CD4-positive, CD25-positive, alpha-beta regulatory T cell (primary cell): ENCODE measurements at regions not wholly inside any gene's neighbourhood (a gene's known extent, or its start where the extent isn't known, plus 50 kb on each side); places are given as distances from the start of the nearest gene placed in this dataset.
A peak's percentile ranks its signal among the peaks of the same experiment; 100 is the strongest.
"Not testable (repeated sequence)": the region's sequence is repeated elsewhere in the genome, so short reads cannot be mapped to it uniquely, and the experiment has no call there.

Source experiments
- ATAC-seq, 2 donors: fragments of 150-1000 bp; cut with Tn5 transposase; one replicate each; pipeline ENCODE4 v1.10.0; 2021; ENCODE audit warnings: low read depth in 2 of 2, moderate number of reproducible peaks in 2 of 2, moderate library complexity in 1 of 2
- DNase-seq, 3 donors: peaks; one replicate each; pipeline versions ENCODE4 v3.0.0 to v3.0.0-alpha.2; 2012 to 2022; ENCODE audit warnings: mixed read lengths in 1 of 3
- H3K27ac ChIP-seq: one replicate; pipeline ENCODE4 v1.7.0; 2013; ENCODE audit warnings: mild to moderate bottlenecking, low read length; ENCODE audit not compliant: insufficient read depth, poor library complexity, severe bottlenecking
- H3K27me3 ChIP-seq: one replicate; pipeline ENCODE4 v1.7.0; 2013; ENCODE audit warnings: low read length; ENCODE audit not compliant: control insufficient read depth, insufficient read depth
- H3K36me3 ChIP-seq: one replicate; pipeline ENCODE4 v1.7.0; 2013; ENCODE audit warnings: mild to moderate bottlenecking, low read length, moderate library complexity; ENCODE audit not compliant: control insufficient read depth, insufficient read depth
- H3K4me1 ChIP-seq: 2 replicates; pipeline ENCODE4 v1.7.0; 2013; ENCODE audit warnings: mild to moderate bottlenecking, low read length; ENCODE audit not compliant: insufficient read depth, control insufficient read depth, poor library complexity, severe bottlenecking
- H3K4me3 ChIP-seq: one replicate; pipeline ENCODE4 v1.7.0; 2013; ENCODE audit warnings: low read depth, mild to moderate bottlenecking, low read length, moderate library complexity
- H3K9me3 ChIP-seq, 2 experiments: 1 replicate in 1 of 2; 2 replicates in 1 of 2; pipeline ENCODE4 v1.7.0; 2013; ENCODE audit warnings: low read length in 2 of 2, mild to moderate bottlenecking in 1 of 2, moderate library complexity in 1 of 2; ENCODE audit not compliant: control insufficient read depth in 2 of 2
- H3K27ac Mint-ChIP-seq, 3 donors: one replicate each; pipeline ENCODE4 v1.8.0; 2020 to 2022; ENCODE audit warnings: mild to moderate bottlenecking in 3 of 3, mixed read lengths in 3 of 3, moderate library complexity in 2 of 3
- H3K27me3 Mint-ChIP-seq: one replicate; pipeline ENCODE4 v1.8.0; 2022; ENCODE audit warnings: mild to moderate bottlenecking, mixed read lengths
- H3K36me3 Mint-ChIP-seq: one replicate; pipeline ENCODE4 v1.8.0; 2020; ENCODE audit warnings: mixed read lengths
- H3K4me1 Mint-ChIP-seq, 4 donors: one replicate each; pipeline ENCODE4 v1.8.0; 2020 to 2022; ENCODE audit warnings: mixed read lengths in 4 of 4, mild to moderate bottlenecking in 1 of 4
- H3K4me3 Mint-ChIP-seq, 4 donors: one replicate each; pipeline ENCODE4 v1.8.0; 2020 to 2022; ENCODE audit warnings: mild to moderate bottlenecking in 4 of 4, mixed read lengths in 4 of 4, moderate library complexity in 3 of 4
- H3K9me3 Mint-ChIP-seq, 7 donors: one replicate each; pipeline ENCODE4 v1.8.0; 2020 to 2022; ENCODE audit warnings: mixed read lengths in 7 of 7, mild to moderate bottlenecking in 3 of 7, moderate library complexity in 2 of 7

DNA sequence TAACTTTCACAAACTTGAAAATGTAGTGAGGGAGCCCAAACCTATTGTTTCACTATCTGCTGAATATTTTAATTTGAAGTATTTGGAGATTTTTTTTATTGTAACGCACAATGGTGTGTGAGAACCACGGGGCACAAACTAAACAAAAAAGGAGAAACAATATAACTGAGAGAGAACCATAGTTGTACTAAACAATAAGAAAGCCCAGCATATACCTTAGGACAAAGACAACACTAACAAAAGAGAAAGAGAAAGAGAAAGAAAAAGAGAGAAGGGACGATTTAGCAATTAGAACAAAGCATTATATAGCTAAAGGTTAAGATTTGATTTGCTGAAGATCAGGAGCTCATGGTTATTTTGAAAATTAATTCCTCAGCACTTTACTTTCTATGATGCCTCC, 906.0 kb upstream of the NXPH2 start:
- no peak overlapping the region for H3K4me3 Mint-ChIP-seq
- no peak overlapping the region for H3K27ac Mint-ChIP-seq
- Histone ChIP-seq H3K36me3 (no peaks in the 10 kb centered on the region), H3K4me3 (no peak overlapping the region), H3K27ac (no peak overlapping the region), H3K9me3 (no peaks in the 10 kb centered on the region), H3K4me1 (no peaks in the 10 kb centered on the region), H3K27me3 (no peaks in the 10 kb centered on the region)
- H3K27me3 Mint-ChIP-seq, result no peaks in the 10 kb centered on the region
- H3K4me1 Mint-ChIP-seq, result no peaks in the 10 kb centered on the region
- no peak for DNase-seq
- no peaks in the 10 kb centered on the region for H3K36me3 Mint-ChIP-seq
- peaks cover 3 to 15% (median 6%) of the 10 kb centered on the region in 7 donors for H3K9me3 Mint-ChIP-seq
- no peak for ATAC-seq

DNA sequence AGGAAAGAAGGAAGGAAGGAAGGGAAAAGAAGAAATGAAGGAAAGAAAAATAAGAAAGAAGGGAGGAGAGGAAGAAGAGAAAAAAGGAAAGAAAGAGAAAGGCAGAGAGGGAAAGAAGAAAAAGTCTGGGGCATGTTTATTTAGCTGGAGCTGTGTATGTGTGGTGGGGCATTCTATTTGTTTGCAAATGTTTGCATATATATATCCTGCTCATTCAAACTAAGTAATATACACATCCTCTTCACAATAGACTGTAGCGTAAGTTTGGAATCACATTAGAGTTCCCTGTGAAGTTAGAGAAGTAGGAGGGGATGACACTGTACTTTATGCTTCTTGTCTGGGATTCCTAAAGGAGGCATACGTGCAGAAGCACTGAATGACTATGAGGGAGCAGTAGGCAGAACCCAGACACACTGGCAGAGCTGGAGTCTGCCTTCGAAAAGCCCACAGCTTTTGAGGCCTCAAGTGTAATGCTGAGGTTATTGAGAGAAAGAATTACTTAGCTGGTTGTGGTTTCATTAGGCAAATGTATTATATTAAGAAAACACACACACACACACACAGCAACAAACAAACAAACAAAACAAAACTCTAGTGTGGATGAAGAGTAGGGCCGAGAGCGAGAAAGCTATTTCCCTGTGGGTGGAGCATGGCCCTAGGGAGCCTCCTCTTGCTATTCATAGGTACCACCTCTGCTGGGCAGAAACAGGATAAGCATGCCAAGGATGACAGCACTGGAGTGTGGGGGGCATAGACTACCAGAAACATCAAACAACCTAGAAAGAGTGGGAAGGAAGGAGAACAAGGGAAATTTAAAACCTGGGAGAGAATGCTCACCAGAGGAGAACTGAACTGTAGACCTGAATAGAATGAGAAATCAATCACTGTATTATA, 905.1 kb upstream of the NXPH2 start:
- Histone ChIP-seq H3K4me1 (no peaks in the 10 kb centered on the region), H3K4me3 (no peak overlapping the region), H3K36me3 (no peaks in the 10 kb centered on the region), H3K27me3 (no peaks in the 10 kb centered on the region), H3K27ac (no peak overlapping the region), H3K9me3 (no peaks in the 10 kb centered on the region)
- no peak for ATAC-seq
- DNase-seq, result no peak
- H3K4me3 Mint-ChIP-seq, result no peak overlapping the region
- H3K9me3 Mint-ChIP-seq, result peaks cover 3 to 17% (median 5%) of the 10 kb centered on the region in 7 donors
- no peaks in the 10 kb centered on the region for H3K27me3 Mint-ChIP-seq
- H3K4me1 Mint-ChIP-seq, result no peaks in the 10 kb centered on the region
- no peak overlapping the region for H3K27ac Mint-ChIP-seq
- H3K36me3 Mint-ChIP-seq, result no peaks in the 10 kb centered on the region

DNA sequence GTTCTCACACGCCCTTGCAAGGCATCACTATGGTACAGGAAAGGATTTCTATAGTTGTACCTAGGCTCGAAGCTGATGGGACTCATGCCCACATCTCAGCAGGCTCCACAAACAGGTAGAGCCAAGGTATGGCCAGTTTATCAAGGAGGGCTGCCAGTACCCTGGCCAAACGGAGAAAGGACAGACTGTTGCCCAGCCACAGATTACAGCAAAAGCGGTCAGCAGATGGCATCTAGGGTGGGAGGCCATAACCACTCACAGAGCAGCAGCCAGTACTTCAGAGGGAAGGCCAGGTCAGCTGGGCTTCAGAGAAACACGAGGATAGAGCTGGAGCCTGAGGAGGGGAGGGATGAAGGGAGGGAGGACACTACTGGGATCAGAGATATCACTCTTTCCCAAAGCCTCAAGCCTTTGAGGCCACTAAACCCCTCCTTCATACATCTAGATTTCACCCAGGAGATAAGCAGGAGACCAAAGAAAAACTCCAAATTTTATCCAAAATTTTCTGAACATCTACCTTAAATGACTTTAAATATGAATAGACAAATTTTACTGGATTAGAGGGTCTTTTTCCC, 904.2 kb upstream of the NXPH2 start:
- Mint-ChIP-seq H3K27me3 (no peaks in the 10 kb centered on the region), H3K4me1 (no peaks in the 10 kb centered on the region), H3K36me3 (no peaks in the 10 kb centered on the region), H3K4me3 (no peak overlapping the region), H3K27ac (peak overlapping the region in 1 of 3 donors; percentile 74), H3K9me3 (peaks cover 3 to 23% (median 5%) of the 10 kb centered on the region in 7 donors)
- Histone ChIP-seq H3K4me1 (no peaks in the 10 kb centered on the region), H3K9me3 (no peaks in the 10 kb centered on the region), H3K27ac (no peak overlapping the region), H3K27me3 (no peaks in the 10 kb centered on the region), H3K4me3 (no peak overlapping the region), H3K36me3 (no peaks in the 10 kb centered on the region)
- ATAC-seq (no peak), DNase-seq (no peak)

DNA sequence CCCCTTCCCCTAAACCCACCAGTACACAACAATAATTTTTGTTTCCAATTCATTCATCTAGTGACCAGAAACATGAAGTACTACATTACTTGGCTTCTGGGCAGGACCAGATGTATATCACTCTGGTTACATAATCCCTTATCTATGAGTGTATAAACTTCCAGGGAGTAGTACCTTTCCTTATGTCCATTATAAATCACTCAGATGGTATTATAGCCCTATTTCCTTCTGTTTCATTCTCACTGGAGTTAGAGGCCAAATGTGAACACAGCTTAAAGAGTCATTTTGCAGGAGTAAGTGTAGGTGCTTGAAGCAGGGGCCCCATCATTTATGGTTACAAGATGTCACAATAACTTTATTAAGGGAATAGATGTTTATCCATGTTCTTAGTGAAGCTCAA, 894.4 kb upstream of the NXPH2 start:
- Mint-ChIP-seq H3K4me3 (no peak overlapping the region), H3K9me3 (peaks cover 0 to 15% (median 0%) of the 10 kb centered on the region in 7 donors), H3K27me3 (no peaks in the 10 kb centered on the region), H3K4me1 (no peaks in the 10 kb centered on the region), H3K36me3 (no peaks in the 10 kb centered on the region), H3K27ac (no peak overlapping the region)
- ATAC-seq (no peak), DNase-seq (no peak)
- no peak overlapping the region for H3K27ac ChIP-seq
- peaks cover 3 to 8% of the 10 kb centered on the region in 2 experiments for H3K9me3 ChIP-seq
- H3K4me1 ChIP-seq, result no peaks in the 10 kb centered on the region
- no peak overlapping the region for H3K4me3 ChIP-seq
- no peaks in the 10 kb centered on the region for H3K36me3 ChIP-seq
- no peaks in the 10 kb centered on the region for H3K27me3 ChIP-seq

DNA sequence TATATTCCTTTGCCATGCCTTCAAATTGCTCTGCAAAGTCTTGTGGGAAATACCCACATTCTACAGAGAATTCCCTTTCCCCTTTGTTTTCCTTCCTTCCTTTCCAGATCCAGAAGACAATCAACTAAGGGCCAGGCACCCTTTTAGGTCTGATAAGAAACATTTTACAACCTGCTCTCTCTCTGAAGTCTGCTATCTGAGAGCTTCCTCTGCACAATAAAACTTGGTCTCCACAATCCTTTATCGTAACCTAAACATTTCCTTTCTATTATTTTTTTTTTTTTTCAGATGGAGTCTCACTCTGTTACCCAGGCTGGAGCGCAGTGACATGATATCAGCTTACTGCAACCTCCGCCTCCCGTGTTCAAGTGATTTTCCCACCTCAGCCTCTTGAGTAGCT, 893.3 kb upstream of the NXPH2 start:
- H3K27ac Mint-ChIP-seq, ATAC-seq, H3K4me1 Mint-ChIP-seq, H3K4me3 Mint-ChIP-seq, H3K36me3 Mint-ChIP-seq, DNase-seq, H3K9me3 ChIP-seq, H3K4me3 ChIP-seq, H3K27me3 Mint-ChIP-seq, H3K27ac ChIP-seq, H3K4me1 ChIP-seq, H3K36me3 ChIP-seq, H3K27me3 ChIP-seq: not testable (repeated sequence)
- peaks cover 0 to 13% (median 2%) of the 10 kb centered on the region in 7 donors for H3K9me3 Mint-ChIP-seq

DNA sequence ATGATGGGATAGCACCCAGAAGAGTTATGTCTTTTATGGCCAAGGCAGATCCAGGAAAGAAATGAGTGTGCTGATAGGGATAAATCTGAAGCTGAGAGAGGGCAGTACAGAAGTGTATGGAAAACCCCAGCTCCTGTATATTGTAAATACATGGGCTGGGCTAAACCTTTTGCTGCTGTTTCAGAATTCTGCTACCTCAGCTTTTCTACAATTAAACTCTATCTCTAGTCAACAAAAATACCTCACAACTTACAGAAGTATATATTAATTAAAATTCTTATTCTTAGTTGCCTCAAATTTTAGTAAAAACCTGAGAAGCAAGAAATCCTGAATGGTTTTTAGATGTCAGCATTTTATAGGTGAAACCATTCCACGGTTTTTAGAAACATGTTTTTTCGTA, 889.5 kb upstream of the NXPH2 start:
- Mint-ChIP-seq H3K36me3 (no peaks in the 10 kb centered on the region), H3K4me1 (no peaks in the 10 kb centered on the region), H3K4me3 (no peak overlapping the region), H3K27me3 (no peaks in the 10 kb centered on the region), H3K9me3 (peaks cover 2 to 12% (median 7%) of the 10 kb centered on the region in 7 donors), H3K27ac (no peak overlapping the region)
- no peak for DNase-seq
- Histone ChIP-seq H3K4me3 (no peak overlapping the region), H3K4me1 (no peaks in the 10 kb centered on the region), H3K27ac (no peak overlapping the region), H3K9me3 (peaks cover 0 to 5% of the 10 kb centered on the region in 2 experiments), H3K36me3 (no peaks in the 10 kb centered on the region), H3K27me3 (no peaks in the 10 kb centered on the region)
- no peak for ATAC-seq

DNA sequence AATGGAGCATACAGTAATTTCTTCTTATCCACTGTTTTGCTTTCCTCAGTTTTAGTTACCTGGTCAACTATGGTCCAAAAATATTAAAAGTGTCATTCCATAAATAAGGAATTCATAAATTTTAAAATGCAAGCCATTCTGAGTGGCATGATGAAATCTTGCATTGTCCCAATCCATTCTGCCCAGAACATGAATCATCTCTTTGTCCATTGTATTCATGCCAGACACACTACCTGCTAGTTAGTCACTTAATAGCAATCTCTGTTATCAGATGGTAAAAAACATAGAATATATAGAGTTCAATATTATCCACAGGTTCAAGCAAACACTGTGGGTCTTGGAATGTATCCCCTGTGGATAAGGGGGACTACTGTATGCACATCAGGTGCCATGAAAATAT, 872.2 kb upstream of the NXPH2 start:
- no peaks in the 10 kb centered on the region for H3K27me3 Mint-ChIP-seq
- H3K27ac Mint-ChIP-seq, result no peak overlapping the region
- H3K4me1 Mint-ChIP-seq, result no peaks in the 10 kb centered on the region

DNA sequence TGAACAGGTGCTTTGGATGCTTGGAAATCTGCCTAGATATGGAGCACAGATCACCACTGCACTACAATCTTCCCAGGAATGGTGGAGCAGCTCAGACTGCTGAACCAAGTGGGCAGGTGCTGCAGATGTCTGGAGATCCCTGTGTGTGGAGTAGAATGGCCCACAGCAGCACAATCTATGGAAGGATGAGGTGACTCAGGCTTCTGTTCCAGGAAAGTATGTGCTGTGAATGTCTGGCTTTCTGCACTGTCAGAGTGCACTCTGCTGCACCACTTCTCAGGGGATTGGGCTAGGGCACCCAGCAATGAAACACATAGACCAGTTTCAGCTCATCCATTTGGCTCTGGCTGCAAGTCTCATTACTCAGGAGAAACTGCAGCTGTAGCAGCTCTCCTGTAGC, 865.4 kb upstream of the NXPH2 start:
- peaks cover 3 to 33% (median 12%) of the 10 kb centered on the region in 7 donors for H3K9me3 Mint-ChIP-seq
- ATAC-seq (no peak), DNase-seq (no peak)
- no peaks in the 10 kb centered on the region for H3K27me3 Mint-ChIP-seq
- no peak overlapping the region for H3K27ac Mint-ChIP-seq
- H3K4me1 ChIP-seq, result no peaks in the 10 kb centered on the region
- peaks cover 3 to 9% of the 10 kb centered on the region in 2 experiments for H3K9me3 ChIP-seq
- no peak overlapping the region for H3K4me3 Mint-ChIP-seq
- H3K4me1 Mint-ChIP-seq, result no peaks in the 10 kb centered on the region
- no peak overlapping the region for H3K27ac ChIP-seq
- no peaks in the 10 kb centered on the region for H3K36me3 Mint-ChIP-seq
- H3K36me3 ChIP-seq, result no peaks in the 10 kb centered on the region
- H3K27me3 ChIP-seq, result no peaks in the 10 kb centered on the region
- no peak overlapping the region for H3K4me3 ChIP-seq

More for the DNA sequence above, 872.2 kb upstream of the NXPH2 start:
- H3K36me3 Mint-ChIP-seq, result no peaks in the 10 kb centered on the region
- no peaks in the 10 kb centered on the region for H3K4me1 ChIP-seq
- H3K27me3 ChIP-seq, result no peaks in the 10 kb centered on the region
- no peak for DNase-seq
- H3K27ac ChIP-seq, result no peak overlapping the region
- H3K4me3 ChIP-seq, result no peak overlapping the region
- H3K36me3 ChIP-seq, result no peaks in the 10 kb centered on the region
- ATAC-seq, result no peak
- no peak overlapping the region for H3K4me3 Mint-ChIP-seq
- peaks cover 0 to 3% of the 10 kb centered on the region in 2 experiments for H3K9me3 ChIP-seq
- peaks cover 1 to 35% (median 10%) of the 10 kb centered on the region in 7 donors for H3K9me3 Mint-ChIP-seq
